ENCODE measurements at regions not wholly inside any gene's neighbourhood (a gene's known extent, or its start where the extent isn't known, plus 50 kb on each side); places are given as distances from the start of the nearest gene placed in this dataset.
"Not testable (repeated sequence)": the region's sequence is repeated elsewhere in the genome, so short reads cannot be mapped to it uniquely, and the experiment has no call there.

- Histone ChIP-seq H3K27ac (no peak overlapping the region), H3K9me3 (no peaks in the 10 kb centered on the region), H3K27me3 (no peaks in the 10 kb centered on the region), H3K4me3 (no peak overlapping the region), H3K36me3 (no peaks in the 10 kb centered on the region), H3K4me1 (peaks cover 0 to 8% of the 10 kb centered on the region in 2 donors)
- TF ChIP-seq CTCF (IDR thresholded peaks at IDR 0.05), result no peak
- intact Hi-C loops (cut with DNase I), result no loop called here
- DNase-seq (ENCODE audit: low spot score in 2 of 2), result peak in 1 of 2 donors; percentile 72
Observed at GRCh38 chr5:91307048-91307447, 76.1 kb downstream of the ARRDC3 start.

DNA sequence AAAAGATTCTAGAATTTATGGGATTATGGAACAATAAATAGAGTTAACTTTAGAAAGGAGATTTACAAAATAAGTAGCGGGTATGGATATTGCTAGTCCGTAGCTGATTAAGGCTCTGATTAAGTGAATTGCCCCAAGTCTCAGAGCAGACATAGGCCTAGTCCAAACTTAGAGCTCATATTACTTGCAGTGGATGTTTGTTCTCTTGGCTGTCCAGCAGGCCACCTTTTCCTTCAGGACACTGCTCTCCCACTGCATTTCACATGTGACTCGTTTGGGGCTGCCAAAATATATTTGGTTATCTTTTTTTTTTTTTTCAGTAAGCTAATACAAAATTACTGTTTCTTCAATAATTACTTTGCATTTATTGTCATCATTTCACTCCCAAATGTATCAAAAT, 76.6 kb downstream of the ARRDC3 start:
- Histone ChIP-seq H3K27ac (no peak overlapping the region), H3K4me3 (no peak overlapping the region), H3K36me3 (no peaks in the 10 kb centered on the region), H3K9me3 (no peaks in the 10 kb centered on the region), H3K4me1 (peaks cover 0 to 6% of the 10 kb centered on the region in 2 donors), H3K27me3 (no peaks in the 10 kb centered on the region)
- TF ChIP-seq CTCF (IDR thresholded peaks at IDR 0.05), result no peak
- intact Hi-C loops (cut with DNase I), result no loop called here
- DNase-seq (ENCODE audit: low spot score in 2 of 2), result no peak

GRCh38 chr5:91305640-91306039, 77.5 kb downstream of the ARRDC3 start:
- TF ChIP-seq CTCF (IDR thresholded peaks at IDR 0.05), result no peak
- no peaks in the 10 kb centered on the region for H3K27me3 ChIP-seq
- intact Hi-C loops (cut with DNase I), result no loop called here

GRCh38 chr5:91304015-91304414, 79.1 kb downstream of the ARRDC3 start:
- H3K9me3 ChIP-seq; H3K27me3 ChIP-seq; H3K4me3 ChIP-seq; DNase-seq (ENCODE audit: low spot score in 2 of 2); H3K27ac ChIP-seq; H3K4me1 ChIP-seq; H3K36me3 ChIP-seq; intact Hi-C loops (cut with DNase I): not testable (repeated sequence)

More at GRCh38 chr5:91305640-91306039, 77.5 kb downstream of the ARRDC3 start:
- H3K4me3 ChIP-seq, result no peak overlapping the region
- no peaks in the 10 kb centered on the region for H3K4me1 ChIP-seq
- no peak for DNase-seq (ENCODE audit: low spot score in 2 of 2)
- no peak overlapping the region for H3K27ac ChIP-seq
- H3K36me3 ChIP-seq, result no peaks in the 10 kb centered on the region
- no peaks in the 10 kb centered on the region for H3K9me3 ChIP-seq

- Histone ChIP-seq H3K4me3 (no peak overlapping the region), H3K36me3 (no peaks in the 10 kb centered on the region), H3K4me1 (no peaks in the 10 kb centered on the region), H3K27ac (no peak overlapping the region), H3K27me3 (no peaks in the 10 kb centered on the region), H3K9me3 (no peaks in the 10 kb centered on the region)
- no peak for TF ChIP-seq CTCF (IDR thresholded peaks at IDR 0.05)
- intact Hi-C loops (cut with DNase I), result no loop called here
- DNase-seq (ENCODE audit: low spot score in 2 of 2), result no peak
Observed at GRCh38 chr5:91302958-91303357, 80.2 kb downstream of the ARRDC3 start.

- Histone ChIP-seq H3K4me3 (no peak overlapping the region), H3K9me3 (no peaks in the 10 kb centered on the region), H3K36me3 (no peaks in the 10 kb centered on the region), H3K27ac (no peak overlapping the region), H3K27me3 (no peaks in the 10 kb centered on the region), H3K4me1 (no peaks in the 10 kb centered on the region)
- TF ChIP-seq CTCF (IDR thresholded peaks at IDR 0.05), result no peak
- no peak for DNase-seq (ENCODE audit: low spot score in 2 of 2)
- intact Hi-C loops (cut with DNase I), result no loop called here
Observed at GRCh38 chr5:91302305-91302704, 80.8 kb downstream of the ARRDC3 start.

Measured in ascending aorta (tissue), 2 donors.